ENCODE measurements at regions not wholly inside any gene's neighbourhood (a gene's known extent, or its start where the extent isn't known, plus 50 kb on each side); places are given as distances from the start of the nearest gene placed in this dataset.

- TF ChIP-seq, protein P1, sequence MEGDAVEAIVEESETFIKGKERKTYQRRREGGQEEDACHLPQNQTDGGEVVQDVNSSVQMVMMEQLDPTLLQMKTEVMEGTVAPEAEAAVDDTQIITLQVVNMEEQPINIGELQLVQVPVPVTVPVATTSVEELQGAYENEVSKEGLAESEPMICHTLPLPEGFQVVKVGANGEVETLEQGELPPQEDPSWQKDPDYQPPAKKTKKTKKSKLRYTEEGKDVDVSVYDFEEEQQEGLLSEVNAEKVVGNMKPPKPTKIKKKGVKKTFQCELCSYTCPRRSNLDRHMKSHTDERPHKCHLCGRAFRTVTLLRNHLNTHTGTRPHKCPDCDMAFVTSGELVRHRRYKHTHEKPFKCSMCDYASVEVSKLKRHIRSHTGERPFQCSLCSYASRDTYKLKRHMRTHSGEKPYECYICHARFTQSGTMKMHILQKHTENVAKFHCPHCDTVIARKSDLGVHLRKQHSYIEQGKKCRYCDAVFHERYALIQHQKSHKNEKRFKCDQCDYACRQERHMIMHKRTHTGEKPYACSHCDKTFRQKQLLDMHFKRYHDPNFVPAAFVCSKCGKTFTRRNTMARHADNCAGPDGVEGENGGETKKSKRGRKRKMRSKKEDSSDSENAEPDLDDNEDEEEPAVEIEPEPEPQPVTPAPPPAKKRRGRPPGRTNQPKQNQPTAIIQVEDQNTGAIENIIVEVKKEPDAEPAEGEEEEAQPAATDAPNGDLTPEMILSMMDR (IDR thresholded peaks at IDR 0.05; ENCODE audit: poor library complexity, severe bottlenecking), result no peak
- no peak for TF ChIP-seq RAD21 (conservative IDR thresholded peaks at IDR 0.05)
- no peak for TF ChIP-seq SMC3 (conservative IDR thresholded peaks at IDR 0.05; ENCODE audit: poor library complexity)
- TF ChIP-seq EZH2 (IDR thresholded peaks at IDR 0.05; ENCODE audit: borderline replicate concordance, insufficient read depth, low read length, poor library complexity, severe bottlenecking), result no peak
- no peak for TF ChIP-seq EP300 (conservative IDR thresholded peaks at IDR 0.05; ENCODE audit: poor library complexity, severe bottlenecking)
- TF ChIP-seq, protein P2, sequence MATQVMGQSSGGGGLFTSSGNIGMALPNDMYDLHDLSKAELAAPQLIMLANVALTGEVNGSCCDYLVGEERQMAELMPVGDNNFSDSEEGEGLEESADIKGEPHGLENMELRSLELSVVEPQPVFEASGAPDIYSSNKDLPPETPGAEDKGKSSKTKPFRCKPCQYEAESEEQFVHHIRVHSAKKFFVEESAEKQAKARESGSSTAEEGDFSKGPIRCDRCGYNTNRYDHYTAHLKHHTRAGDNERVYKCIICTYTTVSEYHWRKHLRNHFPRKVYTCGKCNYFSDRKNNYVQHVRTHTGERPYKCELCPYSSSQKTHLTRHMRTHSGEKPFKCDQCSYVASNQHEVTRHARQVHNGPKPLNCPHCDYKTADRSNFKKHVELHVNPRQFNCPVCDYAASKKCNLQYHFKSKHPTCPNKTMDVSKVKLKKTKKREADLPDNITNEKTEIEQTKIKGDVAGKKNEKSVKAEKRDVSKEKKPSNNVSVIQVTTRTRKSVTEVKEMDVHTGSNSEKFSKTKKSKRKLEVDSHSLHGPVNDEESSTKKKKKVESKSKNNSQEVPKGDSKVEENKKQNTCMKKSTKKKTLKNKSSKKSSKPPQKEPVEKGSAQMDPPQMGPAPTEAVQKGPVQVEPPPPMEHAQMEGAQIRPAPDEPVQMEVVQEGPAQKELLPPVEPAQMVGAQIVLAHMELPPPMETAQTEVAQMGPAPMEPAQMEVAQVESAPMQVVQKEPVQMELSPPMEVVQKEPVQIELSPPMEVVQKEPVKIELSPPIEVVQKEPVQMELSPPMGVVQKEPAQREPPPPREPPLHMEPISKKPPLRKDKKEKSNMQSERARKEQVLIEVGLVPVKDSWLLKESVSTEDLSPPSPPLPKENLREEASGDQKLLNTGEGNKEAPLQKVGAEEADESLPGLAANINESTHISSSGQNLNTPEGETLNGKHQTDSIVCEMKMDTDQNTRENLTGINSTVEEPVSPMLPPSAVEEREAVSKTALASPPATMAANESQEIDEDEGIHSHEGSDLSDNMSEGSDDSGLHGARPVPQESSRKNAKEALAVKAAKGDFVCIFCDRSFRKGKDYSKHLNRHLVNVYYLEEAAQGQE (IDR thresholded peaks at IDR 0.05; ENCODE audit: borderline replicate concordance), result no peak
- no peak for TF ChIP-seq POLR2AphosphoS5 (IDR thresholded peaks at IDR 0.05)
- TF ChIP-seq TAF1 (IDR thresholded peaks at IDR 0.05; ENCODE audit: low read depth), result no peak
Observed at GRCh38 chr2:16150456-16151280, 210.3 kb downstream of the MYCN start.
